ENCODE measurements at regions not wholly inside any gene's neighbourhood (a gene's known extent, or its start where the extent isn't known, plus 50 kb on each side); places are given as distances from the start of the nearest gene placed in this dataset.

- TF ChIP-seq, protein P1, sequence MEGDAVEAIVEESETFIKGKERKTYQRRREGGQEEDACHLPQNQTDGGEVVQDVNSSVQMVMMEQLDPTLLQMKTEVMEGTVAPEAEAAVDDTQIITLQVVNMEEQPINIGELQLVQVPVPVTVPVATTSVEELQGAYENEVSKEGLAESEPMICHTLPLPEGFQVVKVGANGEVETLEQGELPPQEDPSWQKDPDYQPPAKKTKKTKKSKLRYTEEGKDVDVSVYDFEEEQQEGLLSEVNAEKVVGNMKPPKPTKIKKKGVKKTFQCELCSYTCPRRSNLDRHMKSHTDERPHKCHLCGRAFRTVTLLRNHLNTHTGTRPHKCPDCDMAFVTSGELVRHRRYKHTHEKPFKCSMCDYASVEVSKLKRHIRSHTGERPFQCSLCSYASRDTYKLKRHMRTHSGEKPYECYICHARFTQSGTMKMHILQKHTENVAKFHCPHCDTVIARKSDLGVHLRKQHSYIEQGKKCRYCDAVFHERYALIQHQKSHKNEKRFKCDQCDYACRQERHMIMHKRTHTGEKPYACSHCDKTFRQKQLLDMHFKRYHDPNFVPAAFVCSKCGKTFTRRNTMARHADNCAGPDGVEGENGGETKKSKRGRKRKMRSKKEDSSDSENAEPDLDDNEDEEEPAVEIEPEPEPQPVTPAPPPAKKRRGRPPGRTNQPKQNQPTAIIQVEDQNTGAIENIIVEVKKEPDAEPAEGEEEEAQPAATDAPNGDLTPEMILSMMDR (IDR thresholded peaks at IDR 0.05; ENCODE audit: poor library complexity, severe bottlenecking), result no peak
- TF ChIP-seq POLR2AphosphoS5 (IDR thresholded peaks at IDR 0.05), result no peak
- no peak for TF ChIP-seq EZH2 (IDR thresholded peaks at IDR 0.05; ENCODE audit: borderline replicate concordance, insufficient read depth, low read length, poor library complexity, severe bottlenecking)
These were observed 210.3 kb downstream of the SUCLA2 start for GRCh38 chr13:47790755-47791154.

Measured in neural cell (in vitro differentiated cells).